SK-MEL-5 (cell line): ENCODE measurements at regions not wholly inside any gene's neighbourhood (a gene's known extent, or its start where the extent isn't known, plus 50 kb on each side); places are given as distances from the start of the nearest gene placed in this dataset.
A peak's percentile ranks its signal among the peaks of the same experiment; 100 is the strongest.
"Not testable (repeated sequence)": the region's sequence is repeated elsewhere in the genome, so short reads cannot be mapped to it uniquely, and the experiment has no call there.

Source experiments
- DNase-seq: peaks from one replicate; pipeline ENCODE4 v3.0.0-alpha.2; 2016; ENCODE audit warnings: low read depth, low spot score
- in situ Hi-C: cut with HindIII; loops from 2 replicates; pipeline ENCODE4 v1.10.0; 2016; ENCODE audit warnings: low sequenced_read_pairs, high pct_unique_total_duplicates, low pct_unique_long_range_greater_than_20kb

GRCh38 chr2:131659168-131659572, 131.5 kb downstream of the CCDC74A start:
- DNase-seq: no peak
- in situ Hi-C loops: no loop called here

- DNase-seq, in situ Hi-C loops: not testable (repeated sequence)
Measured at GRCh38 chr2:131661101-131661782, 133.6 kb downstream of the CCDC74A start.

DNA sequence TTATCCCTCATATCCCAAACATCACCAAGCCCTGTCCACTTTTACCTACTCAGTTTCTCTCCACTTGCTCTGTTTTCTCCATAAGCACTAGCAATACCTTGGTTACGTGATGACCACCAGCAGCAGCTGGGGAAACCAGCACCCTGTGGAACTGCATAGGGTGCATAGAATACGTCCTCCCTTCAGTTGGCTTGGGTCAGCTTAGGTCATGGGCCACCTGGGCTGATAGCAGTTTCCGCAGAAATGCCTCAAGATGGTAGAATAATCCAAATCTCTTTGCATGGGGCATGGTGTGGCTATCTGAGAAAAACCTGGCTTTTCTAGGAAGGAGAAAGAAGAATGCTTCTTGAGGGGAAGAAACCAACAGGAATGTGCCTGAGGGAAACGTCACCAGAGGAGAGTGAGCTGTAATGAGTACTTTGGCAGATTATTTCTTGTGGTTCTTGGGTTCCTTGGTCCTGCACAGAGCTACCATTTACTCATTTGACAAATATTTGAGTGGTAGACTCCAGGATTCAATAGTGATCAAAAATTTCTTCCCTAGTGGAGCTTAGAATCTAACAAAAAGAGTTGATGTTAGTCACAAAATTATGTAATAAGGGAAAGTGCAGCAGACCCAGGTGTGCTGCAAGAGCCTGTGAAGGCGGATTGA, 134.3 kb downstream of the CCDC74A start:
- DNase-seq, in situ Hi-C loops: not testable (repeated sequence)

DNA sequence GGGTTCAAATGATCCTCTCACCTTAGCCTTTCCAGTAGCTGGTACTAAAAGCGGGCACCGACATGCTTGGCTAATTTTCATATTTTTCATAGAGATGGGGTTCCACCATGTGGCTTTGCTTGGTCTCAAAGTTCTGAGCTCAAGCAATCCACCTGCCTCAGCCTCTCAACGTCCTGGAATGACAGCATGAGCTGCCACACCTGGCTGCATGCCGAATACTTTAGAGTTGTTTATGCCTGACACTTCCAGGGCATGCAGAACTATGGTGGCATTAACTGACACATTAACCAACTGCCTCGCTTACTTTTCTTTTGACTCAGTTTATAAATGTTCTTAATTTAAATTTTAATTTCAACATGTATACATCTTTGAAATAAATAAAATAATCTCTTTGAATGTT, 135.8 kb downstream of the CCDC74A start:
- DNase-seq, in situ Hi-C loops: not testable (repeated sequence)

GRCh38 chr2:131665716-131666115, 138.0 kb downstream of the CCDC74A start:
- DNase-seq, in situ Hi-C loops: not testable (repeated sequence)

GRCh38 chr2:131668794-131669540, 141.3 kb downstream of the CCDC74A start:
- in situ Hi-C loops: not testable (repeated sequence)
- DNase-seq: peak; percentile 24

GRCh38 chr2:131671841-131672470, 144.3 kb downstream of the CCDC74A start:
- DNase-seq, in situ Hi-C loops: not testable (repeated sequence)

DNA sequence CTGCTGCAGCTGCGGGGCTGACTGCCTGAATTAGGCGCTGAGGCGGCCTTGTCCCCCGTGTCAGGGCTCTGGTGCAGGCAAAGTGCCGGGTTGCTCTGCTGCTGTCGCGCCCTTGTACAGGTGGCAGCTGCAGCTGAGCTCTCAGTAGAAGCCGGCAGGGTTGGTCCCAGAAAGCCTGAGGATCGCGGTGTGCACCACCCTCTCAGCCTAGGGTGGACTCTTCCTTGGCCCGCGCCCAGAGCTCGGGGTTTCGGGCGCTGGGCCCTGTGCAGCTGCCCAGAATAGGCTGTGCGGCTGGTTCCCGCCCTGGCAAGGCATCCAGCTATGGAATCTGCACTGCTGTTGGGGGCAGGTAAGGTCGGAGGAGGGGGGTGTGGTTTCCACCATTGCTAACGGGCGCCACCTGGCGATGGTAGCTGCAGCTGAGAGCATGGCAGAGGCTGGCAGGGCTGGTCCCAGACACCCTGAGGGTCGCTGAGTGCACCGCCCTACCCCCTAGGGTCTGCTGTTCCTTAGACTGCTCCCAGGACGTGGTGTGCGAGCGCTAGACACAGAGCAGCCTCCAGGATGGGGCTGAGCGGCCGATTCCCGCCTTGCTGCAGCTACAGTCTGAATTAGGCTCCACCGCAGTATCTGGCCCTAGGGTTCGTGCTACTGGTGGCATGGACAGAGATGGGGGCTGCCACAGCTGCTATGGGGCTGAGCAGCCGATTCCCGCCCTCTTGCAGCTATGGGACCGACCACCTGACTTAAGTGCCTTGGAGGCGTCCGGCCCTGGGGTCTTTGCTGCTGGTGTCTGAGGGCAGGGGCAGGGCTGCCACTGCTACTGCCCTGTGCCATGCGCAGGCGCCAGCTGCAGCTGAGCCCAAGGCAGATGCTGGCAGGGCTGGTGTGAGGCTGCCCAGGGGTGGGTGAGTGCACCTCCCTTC, 145.0 kb downstream of the CCDC74A start:
- in situ Hi-C loops: not testable (repeated sequence)

GRCh38 chr2:131673400-131674173, 145.9 kb downstream of the CCDC74A start:
- DNase-seq: peak; percentile 75

More for the DNA sequence above, 145.0 kb downstream of the CCDC74A start:
- DNase-seq: peak; percentile 45

DNA sequence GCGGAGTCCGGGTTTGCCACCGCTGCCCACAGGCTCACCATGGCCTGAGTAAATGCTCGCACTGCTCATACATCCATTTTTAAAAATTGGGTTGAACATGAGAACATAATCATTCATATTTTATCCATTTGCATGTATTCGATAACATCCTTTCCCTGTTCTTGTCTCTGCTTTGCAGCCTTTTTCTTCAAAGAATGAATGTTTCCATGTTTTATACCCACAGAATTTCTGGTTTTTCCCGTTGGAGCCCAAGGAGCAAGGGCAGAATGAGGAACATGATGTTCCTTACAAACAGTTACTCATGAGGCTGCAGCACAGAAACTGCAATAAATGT, 146.5 kb downstream of the CCDC74A start:
- no peak for DNase-seq
- in situ Hi-C loops: no loop called here

More at GRCh38 chr2:131673400-131674173, 145.9 kb downstream of the CCDC74A start:
- in situ Hi-C loops: no loop called here

GRCh38 chr2:131681611-131682121, 154.0 kb downstream of the CCDC74A start:
- peak; percentile 3 for DNase-seq
- in situ Hi-C loops: not testable (repeated sequence)

- in situ Hi-C loops: no loop called here
- peak; percentile 83 for DNase-seq
Measured at GRCh38 chr2:131682122-131682944, 154.6 kb downstream of the CCDC74A start.

DNA sequence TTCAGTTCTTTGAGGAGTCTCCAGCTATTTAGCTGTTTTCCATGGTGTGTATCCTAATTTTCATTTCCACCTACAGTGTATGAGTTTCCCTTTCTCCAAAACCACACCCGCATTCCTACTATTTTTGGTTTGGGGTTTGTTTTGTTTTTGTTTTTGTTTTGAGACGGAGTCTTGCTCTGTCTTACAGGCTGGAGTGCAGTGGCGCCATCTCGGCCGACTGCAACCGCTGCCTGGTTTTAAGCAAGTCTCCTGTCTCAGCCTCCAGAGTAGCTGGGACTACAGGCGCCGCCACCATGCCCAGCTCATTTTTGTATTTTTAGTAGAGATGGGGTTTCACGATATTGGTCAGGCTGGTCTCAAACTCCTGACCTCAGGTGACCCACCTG, 155.2 kb downstream of the CCDC74A start:
- DNase-seq: peak; percentile 35
- in situ Hi-C loops: not testable (repeated sequence)

DNA sequence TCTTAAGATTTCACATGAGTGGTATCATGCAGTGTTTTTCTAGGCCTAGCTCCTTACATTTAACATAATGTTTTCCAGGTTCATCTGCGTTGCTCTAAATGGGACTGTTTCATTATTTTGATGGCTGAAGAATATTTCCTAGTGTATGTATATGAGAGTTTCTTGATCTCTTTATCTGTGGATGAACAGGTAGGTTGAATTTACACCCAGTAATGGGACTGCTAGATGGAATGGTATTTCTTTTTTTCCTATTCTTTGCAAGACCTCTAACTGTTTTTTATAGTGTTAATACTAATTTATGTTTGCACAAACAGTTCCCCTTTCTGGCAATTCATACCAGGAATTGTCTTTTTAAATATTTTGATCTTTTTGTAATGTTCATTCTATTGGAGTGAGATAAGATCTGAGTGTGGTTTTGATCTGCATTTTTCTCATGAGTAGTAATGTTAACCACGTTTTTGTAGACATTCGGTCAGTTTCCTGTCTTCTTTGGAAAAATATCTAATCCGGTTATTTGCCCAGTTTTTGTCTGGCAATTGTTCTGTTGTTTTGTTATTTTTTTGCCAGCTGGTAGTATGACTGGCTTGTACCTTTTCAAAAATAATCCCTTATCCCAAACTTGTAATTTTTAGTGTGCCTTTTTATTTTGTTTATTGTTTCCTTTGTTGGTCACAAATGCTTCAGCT, 157.1 kb downstream of the CCDC74A start:
- in situ Hi-C loops, DNase-seq: not testable (repeated sequence)
